Glomerular endothelial cell (primary cell): ENCODE measurements at regions not wholly inside any gene's neighbourhood (a gene's known extent, or its start where the extent isn't known, plus 50 kb on each side); places are given as distances from the start of the nearest gene placed in this dataset.

Source experiments
- DNase-seq: peaks from one replicate; pipeline ENCODE4 v3.0.0-alpha.2; 2011; ENCODE audit warnings: low read depth, low spot score; ENCODE audit errors: extremely low read depth

DNA sequence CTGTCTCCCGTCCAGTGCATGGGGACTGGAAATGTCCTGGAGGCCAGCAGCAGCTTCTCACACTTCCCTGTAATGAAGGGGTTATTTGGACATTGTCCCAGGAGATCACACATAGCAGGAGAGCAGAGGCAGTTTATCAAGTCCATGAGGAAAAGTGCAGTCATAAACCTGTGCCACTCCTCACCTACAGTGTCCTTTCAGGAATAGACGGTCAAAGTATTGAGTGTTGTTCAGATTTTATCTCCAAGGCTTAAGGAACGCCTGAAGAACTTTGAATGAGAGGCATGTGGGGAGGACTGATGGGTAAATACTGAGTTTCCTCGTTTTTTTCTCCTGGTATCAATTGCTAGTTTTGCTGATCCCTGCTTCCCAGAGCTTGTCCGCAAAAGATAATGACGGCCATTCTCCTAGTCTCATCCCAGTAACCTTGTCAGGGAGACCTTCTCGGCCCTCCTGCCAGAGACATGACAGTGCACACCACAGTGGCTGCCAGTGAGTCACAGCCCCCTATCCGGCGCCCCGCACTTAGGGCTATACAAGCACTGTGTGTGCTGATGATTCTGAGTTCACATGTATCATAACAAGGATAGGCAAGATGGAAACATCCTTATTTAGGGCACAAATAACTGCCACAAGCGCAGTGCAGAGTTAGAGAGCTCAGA is 495.5 kb upstream of the MGMT start:
- no peak for DNase-seq

DNA sequence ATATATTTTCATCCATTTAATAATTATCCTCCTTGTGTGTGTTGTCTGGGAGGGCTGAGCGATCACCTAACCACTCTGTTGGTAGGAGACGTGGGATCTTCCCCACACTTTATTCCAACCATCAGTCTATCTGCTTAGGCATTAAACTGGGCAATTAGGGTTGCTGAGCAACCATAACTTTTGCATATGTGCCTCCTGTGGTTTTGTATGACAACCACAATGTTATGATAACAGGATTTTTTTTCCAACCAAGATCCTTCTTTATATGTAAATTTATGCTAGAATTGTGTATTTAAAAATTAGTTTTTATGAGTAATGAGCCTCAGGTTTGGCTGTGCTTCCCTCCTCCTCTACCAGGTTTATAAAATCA is 495.0 kb upstream of the MGMT start:
- no peak for DNase-seq

DNA sequence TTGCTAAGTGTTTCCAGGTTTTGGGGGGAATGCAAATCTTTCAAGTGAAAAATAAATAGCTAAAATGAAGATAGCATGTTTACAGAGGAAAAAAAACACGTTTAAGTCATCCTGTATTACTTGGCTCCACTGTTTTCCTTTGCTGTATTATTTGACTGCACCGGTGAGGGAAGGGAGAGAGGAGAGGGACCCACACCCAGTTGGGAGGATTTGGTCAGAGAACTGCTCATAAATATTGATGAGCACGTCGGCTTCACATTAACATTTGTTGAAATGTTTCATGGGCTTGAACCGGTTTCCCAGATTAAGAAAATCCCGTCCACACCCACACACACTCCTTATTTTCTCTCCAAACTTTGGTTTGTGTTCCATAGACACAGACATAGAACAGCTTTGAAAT is 493.8 kb upstream of the MGMT start:
- DNase-seq: no peak

DNA sequence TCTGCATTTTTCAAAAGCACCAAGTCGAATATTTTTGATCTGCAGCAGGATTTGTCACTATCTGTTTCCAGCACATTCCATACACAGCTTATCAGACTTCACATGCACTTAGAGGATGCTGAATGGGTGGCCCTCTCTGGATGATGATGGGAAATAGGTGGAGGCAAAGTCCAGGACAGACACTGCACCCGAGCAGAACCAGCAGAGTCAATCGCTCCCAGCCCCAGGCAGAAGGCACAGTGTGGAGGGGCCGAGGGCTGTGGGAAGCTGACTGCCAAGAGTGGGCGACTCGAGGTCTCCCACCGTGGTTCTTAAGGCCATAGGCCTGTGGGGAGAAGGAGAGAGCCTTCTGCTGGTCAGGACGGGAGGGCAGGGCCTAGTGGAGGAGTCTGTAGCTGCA is 490.2 kb upstream of the MGMT start:
- DNase-seq: no peak

DNA sequence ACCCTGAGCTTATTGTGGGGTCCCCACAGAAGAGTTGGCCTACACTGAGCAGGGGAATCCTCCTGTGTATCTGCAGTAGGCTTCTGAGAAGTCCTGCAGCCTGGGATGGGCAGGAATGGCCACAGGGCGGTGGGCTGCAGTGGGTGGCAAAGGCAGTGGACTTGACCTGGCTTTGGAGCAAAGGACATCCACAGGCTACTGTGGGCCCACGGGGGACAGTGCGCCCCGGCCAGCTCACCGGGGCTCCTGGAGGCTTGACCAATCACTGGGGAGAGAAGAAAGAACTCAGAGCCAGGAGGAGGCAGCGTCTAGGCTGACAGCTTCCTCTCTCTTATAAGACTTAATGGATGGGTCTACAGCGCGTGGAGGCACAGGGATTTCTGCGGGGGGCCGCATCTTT is 488.8 kb upstream of the MGMT start:
- DNase-seq: no peak

DNA sequence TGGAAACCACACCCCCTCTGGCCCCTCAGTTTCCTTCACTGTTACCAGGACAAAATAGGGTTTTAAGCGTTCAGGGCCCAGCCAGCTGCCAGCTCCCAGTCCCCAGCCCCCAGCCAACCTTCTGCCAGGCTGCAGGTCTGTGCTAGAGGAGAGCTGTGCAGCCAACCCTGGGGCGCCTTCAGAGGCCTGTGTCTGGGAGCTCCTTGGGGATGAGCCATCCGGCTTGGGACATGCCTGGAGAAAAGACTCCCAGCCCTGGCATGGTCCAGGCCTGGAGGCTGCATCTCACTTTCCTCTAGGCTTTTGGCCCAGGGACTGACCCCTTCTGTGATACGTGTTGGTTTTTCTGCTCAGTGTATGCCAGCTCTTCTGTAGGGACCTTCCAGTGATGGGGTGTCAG is 487.6 kb upstream of the MGMT start:
- no peak for DNase-seq

DNA sequence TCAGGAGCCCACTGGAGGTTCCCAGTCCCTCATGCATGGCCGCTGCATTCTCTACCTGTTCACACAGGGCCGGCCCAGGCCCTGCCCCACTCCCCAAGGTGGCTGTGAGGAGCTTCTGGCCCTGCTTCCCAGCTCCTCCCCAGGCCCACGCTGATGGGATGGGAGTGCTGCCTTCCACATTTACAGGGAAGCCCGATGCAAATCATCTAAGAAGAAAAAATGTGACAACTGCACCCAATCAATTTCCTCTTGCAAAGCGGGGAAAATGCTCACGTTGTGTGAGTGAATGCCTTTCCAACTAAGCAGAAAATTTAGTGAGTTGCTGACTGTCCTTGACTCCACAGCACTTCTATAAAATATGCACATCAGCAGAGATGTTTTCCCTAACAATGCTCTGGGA is 485.8 kb upstream of the MGMT start:
- no peak for DNase-seq

DNA sequence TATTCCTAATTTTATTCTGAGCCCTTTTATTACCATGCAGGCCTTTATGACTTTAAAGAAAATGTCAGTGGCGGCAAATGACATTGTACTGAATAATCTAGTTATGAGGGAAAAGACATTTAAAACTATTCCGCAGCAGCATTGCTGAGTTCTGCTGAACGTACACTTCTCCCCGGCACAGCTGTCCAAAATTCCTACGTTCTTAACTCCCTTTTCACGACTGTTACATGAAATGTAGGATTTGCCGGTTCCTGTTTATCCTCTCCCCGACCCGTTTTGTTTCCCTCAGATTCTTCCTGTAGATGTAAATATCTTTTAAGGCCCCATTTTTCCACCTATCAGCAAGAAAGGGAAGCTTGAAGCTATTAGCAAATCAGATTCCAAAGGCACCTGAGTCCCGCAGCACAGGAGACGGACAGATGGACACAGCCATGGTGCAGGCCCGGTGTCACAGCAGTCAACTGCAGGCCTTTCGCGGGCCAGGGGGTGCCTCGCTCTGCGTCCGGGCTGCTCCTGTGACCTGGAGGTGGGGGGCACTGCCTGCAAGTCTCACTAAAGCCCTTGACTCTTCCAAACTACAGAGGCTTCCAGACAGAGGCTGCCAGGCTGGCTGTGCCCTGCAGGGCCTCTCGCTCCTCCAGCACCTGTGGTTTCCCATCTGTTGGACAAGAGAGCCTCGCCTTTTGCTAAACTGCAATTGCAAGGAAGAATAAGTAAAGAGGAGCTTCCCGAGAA is 485.0 kb upstream of the MGMT start:
- DNase-seq: no peak

DNA sequence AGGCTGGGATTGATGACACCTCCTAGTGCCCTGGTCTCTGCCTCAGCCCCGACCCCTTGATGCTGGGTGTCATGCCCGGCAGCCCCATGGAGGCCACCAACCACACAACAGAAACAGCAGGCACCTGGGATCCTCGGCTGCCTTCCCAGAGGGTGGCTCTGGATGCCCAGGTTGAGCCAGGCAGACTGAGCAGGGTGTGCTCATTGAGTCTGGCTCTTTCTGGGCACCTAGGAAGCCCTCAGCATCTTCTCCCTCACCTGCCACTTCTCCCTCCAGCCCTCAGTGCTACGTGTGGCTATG is 484.5 kb upstream of the MGMT start:
- no peak for DNase-seq

DNA sequence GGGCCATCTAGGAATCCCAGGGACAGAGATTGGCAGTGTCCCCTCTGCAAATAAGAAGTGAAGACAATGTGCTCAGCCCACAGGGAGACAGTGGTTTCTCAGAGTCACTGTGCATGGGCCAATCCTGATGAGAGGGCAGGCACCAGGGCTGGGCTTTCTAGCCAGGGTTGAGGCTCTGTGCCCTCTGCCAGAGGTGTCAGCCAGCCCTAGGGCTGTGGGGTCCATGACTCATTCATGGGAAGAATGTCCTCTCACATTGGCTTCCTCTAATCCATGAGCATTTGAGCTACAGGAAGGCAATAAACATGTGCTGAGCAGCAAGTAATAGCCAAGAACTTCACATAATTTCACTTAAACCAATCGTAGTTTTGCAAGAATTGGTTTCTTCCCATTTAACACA is 482.0 kb upstream of the MGMT start:
- DNase-seq: no peak

DNA sequence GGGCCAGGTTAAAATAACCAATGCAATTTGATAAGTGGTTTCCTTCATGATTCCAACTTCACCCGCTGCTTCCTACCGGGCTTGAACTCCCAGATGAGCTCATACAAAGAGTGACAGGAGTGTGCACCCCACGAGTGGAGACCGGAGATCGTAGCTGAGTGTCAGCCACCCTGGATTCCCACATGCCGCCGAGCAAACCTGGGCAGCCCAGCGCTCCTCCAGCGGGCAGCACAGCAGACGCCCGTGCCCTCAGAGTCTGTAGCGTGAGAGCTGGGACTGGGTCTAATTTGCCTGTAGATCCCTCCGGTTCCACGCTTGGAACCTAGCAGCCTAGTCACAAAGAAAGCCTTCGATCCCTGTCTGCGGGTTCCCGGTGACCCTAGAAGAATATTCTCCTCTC is 476.1 kb upstream of the MGMT start:
- no peak for DNase-seq

DNA sequence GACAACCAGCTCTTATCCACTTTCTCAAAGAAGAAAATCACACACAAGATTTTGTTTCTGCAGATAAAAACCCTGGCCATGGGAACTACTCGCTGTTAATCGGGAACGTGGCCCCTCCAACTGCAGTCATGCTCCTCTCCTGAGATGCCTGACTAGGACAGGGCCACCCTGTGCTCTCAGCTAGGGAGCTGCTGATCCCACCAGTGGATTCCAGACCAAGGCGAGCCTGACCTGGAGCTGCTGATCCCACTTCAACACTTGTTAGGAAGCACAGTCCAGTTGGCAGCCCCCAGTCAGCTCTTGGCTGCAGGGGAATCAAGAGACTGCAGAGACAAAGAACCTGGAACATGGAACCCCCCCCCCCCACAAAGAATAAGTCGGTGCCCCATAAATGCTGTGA is 474.3 kb upstream of the MGMT start:
- no peak for DNase-seq

DNA sequence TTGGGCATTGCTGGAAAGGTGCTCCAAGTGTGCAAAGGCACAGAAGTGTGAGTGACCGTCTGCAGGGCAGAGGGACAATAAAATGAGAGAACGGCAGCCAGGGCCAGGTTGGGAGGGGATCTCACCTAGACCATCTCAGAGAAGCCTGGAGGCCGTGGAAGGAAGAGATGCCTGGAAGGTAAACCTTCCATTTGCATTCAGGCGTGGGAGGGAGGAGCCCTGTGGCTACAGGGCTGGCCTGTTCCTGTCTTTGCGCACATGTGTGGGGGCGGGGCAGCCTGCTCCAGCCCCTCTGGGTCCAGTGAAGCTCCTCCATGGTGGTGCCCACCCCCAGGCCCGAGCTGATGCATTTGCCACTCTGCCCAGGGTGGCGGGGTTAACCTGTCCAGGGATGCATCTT is 473.6 kb upstream of the MGMT start:
- no peak for DNase-seq

DNA sequence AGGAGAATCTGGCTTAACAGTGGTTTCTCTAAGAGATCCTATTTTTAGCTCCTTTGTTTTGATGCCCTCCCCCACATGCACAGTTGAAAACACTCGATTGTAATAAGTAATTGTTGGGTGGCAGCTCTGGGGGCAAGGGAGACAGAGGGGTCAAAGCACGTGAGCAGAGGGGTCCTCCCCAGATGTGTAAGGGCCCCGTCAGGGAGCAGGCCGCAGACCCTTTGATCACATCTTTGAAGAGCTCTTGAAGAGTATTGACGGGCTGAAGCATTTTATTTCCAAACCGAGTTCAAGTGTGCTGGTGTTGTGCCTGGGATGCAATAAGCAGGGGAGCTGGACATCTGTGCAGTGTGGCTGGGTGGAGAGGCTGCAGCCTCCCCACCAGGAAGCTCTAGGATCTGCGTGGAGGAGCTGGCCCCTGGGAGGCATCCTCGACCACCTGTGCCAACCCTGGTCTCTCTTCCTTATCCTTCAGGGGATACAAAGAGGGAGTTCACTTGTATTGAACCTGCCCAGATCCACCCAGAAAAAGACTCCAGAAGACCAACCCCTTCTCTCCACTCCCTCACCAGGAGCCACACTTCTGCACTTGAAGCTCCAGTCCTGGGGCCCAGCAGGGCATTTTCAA is 473.0 kb upstream of the MGMT start:
- no peak for DNase-seq

DNA sequence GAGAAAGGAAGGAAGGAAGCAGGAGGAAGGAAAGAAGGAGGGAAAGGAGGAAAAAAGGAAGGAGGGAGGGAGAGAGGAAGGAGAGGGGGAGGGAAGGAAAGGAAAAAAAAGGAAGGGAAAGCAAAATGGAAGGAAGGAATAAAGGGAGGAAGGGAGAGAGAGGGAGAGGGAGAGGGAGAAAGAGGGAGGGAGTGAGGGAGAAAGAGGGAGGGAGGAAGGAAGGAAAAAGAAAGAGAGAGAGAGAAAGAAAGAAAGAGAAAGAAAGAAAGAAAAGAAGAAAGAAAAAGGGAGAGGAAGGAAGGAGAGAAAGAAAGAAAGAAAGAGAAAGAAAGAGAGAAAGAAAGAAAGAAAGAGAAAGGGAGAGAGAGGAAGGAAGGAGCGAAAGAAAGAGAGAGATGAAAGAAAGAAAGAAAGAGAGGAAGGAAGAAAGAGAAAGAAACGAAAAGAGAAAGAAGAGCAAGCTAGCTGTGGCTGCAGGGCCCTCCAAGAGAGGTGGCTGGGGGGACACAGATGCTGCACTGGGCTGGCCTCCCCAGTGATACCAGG is 472.4 kb upstream of the MGMT start:
- DNase-seq: no peak

DNA sequence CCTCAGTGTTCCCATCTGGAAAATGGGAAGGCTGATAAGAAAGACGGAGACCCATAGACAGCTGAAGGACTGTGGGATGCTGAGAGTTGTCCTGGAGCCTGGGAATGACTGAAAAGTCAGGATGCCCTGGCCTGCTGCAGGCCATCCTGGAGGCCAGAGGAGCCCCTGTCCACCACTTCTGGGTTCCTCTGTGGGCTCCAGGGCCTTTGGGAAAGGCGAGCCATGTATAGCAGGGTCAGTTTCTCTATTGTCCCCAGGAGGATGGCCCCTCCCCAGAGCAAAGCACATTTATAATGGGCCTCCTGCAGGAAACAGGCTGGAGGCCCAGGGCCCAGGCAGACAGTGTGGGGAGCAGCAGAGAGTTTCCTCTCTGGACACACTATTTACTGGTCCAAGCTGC is 471.4 kb upstream of the MGMT start:
- DNase-seq: no peak

DNA sequence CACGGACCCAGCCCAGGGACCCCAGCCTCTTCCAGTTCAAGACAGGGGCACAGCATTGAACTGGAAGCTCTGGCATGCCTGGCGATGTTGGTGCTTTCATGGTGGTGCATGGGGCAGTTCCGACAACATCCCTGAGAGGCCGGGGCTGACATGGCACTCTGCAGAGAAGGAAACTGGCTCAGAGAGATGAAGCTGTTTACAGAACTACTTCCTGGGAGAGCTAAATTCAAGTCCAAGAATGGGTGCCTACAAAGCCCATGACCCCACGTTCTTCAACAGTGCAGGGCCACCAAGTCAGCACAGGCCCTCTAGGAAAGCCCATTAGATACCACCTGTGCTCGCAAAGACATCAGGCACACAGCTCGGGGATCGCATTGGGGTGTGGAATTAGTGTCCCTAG is 470.9 kb upstream of the MGMT start:
- no peak for DNase-seq

DNA sequence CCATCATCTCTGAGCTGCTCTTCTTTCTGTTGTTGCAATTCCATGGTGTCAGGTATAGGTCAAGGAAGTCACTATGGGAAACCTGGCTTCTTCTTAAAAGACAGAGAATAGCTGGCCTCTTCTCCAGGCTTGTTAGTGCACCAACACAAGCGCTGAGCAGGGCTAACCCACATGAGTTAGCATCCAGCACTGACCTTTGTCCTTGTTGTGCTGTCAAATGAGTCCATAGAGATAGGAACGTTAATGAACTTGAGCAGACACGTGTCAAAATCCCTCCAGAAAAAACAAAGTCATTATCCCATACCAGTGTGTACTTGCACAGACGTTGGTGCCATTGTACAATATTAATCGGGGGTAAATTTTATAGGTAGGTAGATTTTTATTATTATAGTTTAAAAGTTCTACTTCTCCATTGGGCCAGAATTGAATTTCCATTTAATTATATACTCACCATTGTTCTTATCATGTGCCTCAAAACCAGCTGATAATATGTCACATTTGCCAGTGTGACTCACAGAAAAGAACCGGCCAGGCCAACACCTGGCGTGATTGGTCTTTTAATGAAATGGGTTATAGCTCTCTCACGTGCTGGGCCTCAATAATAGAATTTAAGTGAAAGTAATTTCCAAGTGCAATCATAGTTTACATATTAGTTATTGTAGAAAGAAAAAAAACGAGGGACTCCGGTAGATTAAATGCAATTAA is 468.8 kb upstream of the MGMT start:
- DNase-seq: no peak

DNA sequence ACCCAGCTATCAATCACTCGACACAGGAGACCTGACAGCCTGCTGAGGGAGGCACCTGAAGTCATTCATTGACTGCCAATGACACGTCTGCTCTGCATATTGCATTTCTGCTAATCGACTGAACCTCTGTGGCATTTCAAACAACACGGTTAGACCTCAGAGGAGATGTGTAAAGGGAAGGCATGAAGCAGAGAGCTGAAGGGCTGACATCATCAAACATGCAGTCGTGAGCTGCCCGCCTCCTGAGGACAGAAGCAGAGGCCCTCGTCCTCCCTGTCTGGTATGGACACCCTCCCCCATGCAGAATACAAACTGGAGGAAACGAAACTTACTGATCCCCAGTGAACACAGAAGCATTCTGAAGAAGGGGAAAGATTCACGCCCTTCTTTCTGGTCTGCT is 462.6 kb upstream of the MGMT start:
- DNase-seq: no peak

DNA sequence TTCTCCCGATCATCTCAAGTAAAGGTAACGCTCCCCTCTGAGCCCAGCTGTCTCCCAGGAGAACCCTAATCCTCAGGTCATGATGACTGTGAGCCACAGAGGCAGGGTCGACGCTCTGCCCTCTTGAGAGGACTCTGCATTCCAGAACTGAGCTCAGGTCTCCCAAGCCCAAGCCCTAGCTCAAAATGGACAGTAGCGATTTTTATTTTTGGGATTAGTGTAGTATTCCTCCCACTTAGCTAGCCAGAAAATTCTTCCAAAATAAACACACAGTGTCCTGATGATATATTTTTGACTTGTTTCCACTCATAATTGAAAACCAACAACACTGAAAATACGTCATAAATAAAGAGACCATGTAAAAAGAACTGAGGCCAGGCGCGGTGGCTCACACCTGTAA is 462.0 kb upstream of the MGMT start:
- no peak for DNase-seq

DNA sequence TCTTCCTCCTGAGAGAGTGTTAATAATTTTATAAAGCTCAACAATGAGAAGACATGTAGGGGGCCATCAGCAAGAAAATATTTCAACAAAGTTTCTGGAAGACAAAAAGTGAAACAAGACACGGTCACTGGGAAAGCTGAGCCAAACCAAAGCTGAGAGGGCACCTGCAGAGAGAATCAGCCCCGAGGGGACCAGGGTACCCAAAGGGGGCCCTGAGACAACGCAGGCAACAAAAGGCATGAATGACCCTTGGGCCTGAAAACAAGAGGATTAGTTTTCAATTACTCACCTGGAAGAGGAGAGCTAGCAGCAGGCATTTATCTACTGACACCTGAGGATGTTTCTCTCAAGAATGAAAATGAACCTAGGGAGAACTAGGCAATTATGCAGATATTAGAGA is 461.2 kb upstream of the MGMT start:
- DNase-seq: no peak

DNA sequence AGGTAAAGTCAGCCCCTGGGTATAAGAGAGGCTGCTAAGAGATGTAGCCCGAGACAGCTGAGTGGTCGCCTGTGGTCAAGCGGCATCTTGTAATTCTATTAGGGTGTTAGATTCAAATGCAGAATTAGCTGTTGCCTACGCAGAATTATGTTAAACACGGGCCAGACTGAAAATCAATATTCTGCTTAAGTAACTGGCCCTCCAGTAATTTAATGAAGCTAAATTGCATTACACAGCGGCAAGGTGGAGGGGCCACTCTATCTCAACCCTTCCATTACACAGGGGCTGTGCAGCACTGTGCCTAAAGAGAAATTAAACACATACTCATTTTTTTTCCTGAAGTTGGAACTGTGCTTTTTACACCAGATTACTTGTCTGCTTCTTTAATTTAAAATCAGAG is 448.5 kb upstream of the MGMT start:
- DNase-seq: no peak
